K562 (cell line): ENCODE measurements at regions not wholly inside any gene's neighbourhood (a gene's known extent, or its start where the extent isn't known, plus 50 kb on each side); places are given as distances from the start of the nearest gene placed in this dataset.

Source experiments
- ATAC-seq: fragments of 200-7000 bp; cut with Tn5 transposase; 3 replicates; pipeline ENCODE4 v1.9.1; 2020; ENCODE audit warnings: moderate library complexity
- BruUV-seq: library from RNA; stranded (reverse); fragments of 400-500 nt; replicated peaks from 2 replicates; lab custom pipeline; 2021; lab: Mats Ljungman, UMichigan
- CTCF ChIA-PET: fragments of 300-600 bp; formaldehyde crosslinking; extraction: SDS; loops from one replicate; lab custom pipeline; 2021; ENCODE audit warnings: low intra/inter-chr PET ratio; lab: Yijun Ruan, JAX
- POLR2A ChIA-PET: fragments of 300-600, 350-650 bp; sonication (Branson Sonifier 250); formaldehyde crosslinking; extraction: SDS; loops from one replicate; lab custom pipeline; 2021; ENCODE audit warnings: antibody characterized with exemption, inconsistent platforms; lab: Yijun Ruan, JAX
- DNase-seq, 4 experiments: peaks; one replicate each; pipeline versions ENCODE4 v3.0.0 to v3.0.0-alpha.2; 2011 to 2018; ENCODE audit warnings: low spot score in 3 of 4, mixed read lengths in 3 of 4; ENCODE audit errors: extremely low read depth in 1 of 4
- FAIRE-seq: peaks from 2 replicates; lab custom pipeline; 2011; peaks lifted over from hg19 to GRCh38; lab: Jason Lieb, UNC
- H2AFZ ChIP-seq: 2 replicates; pipeline ENCODE4 v1.6.0; 2011; ENCODE audit warnings: low read depth, low read length, control low read depth, inconsistent platforms
- H3K27ac ChIP-seq: fragments of 200-600 bp; 3 replicates; pipeline ENCODE4 v1.8.0; 2011; ENCODE audit warnings: low read depth, mild to moderate bottlenecking, control low read depth, inconsistent platforms, low read length, moderate library complexity, mixed read lengths; ENCODE audit errors: extremely low read depth
- H3K27me3 ChIP-seq, 2 experiments: fragments of 300-600 bp in 1 of 2; 2 replicates in 1 of 2; 3 replicates in 1 of 2; pipeline versions ENCODE4 v1.6.0 to v1.8.0; 2011; ENCODE audit warnings: inconsistent platforms in 2 of 2, low read length in 2 of 2, mild to moderate bottlenecking in 1 of 2, mixed read lengths in 1 of 2, moderate library complexity in 1 of 2; ENCODE audit not compliant: control insufficient read depth in 2 of 2, insufficient read depth in 2 of 2
- H3K36me3 ChIP-seq: fragments of 300-600 bp; 3 replicates; pipeline ENCODE4 v1.8.0; 2011; ENCODE audit warnings: mild to moderate bottlenecking, low read length, inconsistent platforms; ENCODE audit not compliant: control insufficient read depth, insufficient read depth
- H3K4me1 ChIP-seq, 2 experiments: fragments of 200-600 bp in 1 of 2; replicated peaks in 1 of 2; 2 replicates in 1 of 2; 3 replicates in 1 of 2; pipeline versions ENCODE4 v1.5.1 to v1.8.0; 2011; ENCODE audit warnings: inconsistent platforms in 2 of 2, low read length in 2 of 2, mild to moderate bottlenecking in 1 of 2, mixed read lengths in 1 of 2, moderate library complexity in 1 of 2; ENCODE audit not compliant: control insufficient read depth in 2 of 2, insufficient read depth in 2 of 2
- H3K4me2 ChIP-seq: 2 replicates; pipeline ENCODE4 v1.6.1; 2011; ENCODE audit warnings: low read length, control low read depth, inconsistent platforms, mixed read lengths; ENCODE audit not compliant: insufficient read depth
- H3K4me3 ChIP-seq: fragments of 200-600 bp; sonication (generic), shearing (Covaris generic); 2 replicates; pipeline ENCODE4 v1.5.1; 2016; ENCODE audit warnings: control low read depth, inconsistent platforms
- H3K79me2 ChIP-seq: fragments of 200-600 bp; 3 replicates; pipeline ENCODE4 v1.8.0; 2011; ENCODE audit warnings: low read length, inconsistent platforms; ENCODE audit not compliant: control insufficient read depth, insufficient read depth
- H3K9ac ChIP-seq, 2 experiments: 2 replicates each; pipeline versions ENCODE4 v1.6.0 to v1.6.1; 2011; ENCODE audit warnings: low read depth in 2 of 2, low read length in 2 of 2, control low read depth in 1 of 2, inconsistent platforms in 1 of 2, mild to moderate bottlenecking in 1 of 2, mixed read lengths in 1 of 2; ENCODE audit not compliant: insufficient read depth in 1 of 2
- H3K9me1 ChIP-seq: one replicate; pipeline ENCODE4 v1.6.0; 2011; ENCODE audit warnings: inconsistent platforms, mild to moderate bottlenecking, low read length, moderate library complexity; ENCODE audit not compliant: control insufficient read depth, insufficient read depth
- H3K9me3 ChIP-seq: replicated peaks from 2 replicates; pipeline ENCODE4 v1.5.1; 2011; ENCODE audit warnings: low read depth, low read length, inconsistent platforms; ENCODE audit not compliant: control insufficient read depth, insufficient read depth
- H4K20me1 ChIP-seq: replicated peaks from 2 replicates; pipeline ENCODE4 v1.6.1; 2011; ENCODE audit warnings: low read length, inconsistent platforms, mixed read lengths; ENCODE audit not compliant: control insufficient read depth, insufficient read depth
- HNRNPH1 ChIP-seq: fragments of 200-400 bp; formaldehyde crosslinking; optimal IDR thresholded peaks from 2 replicates; pipeline ENCODE3; 2017; ENCODE audit warnings: low read depth, mild to moderate bottlenecking, low read length, moderate library complexity
- RAD21 ChIP-seq, 2 experiments: fragments of 250-450 bp in 1 of 2; fragments of 450-650 bp in 1 of 2; sonication (Bioruptor Pico) in 1 of 2; formaldehyde crosslinking in 1 of 2; IDR thresholded peaks in 1 of 2; conservative IDR thresholded peaks in 1 of 2; 2 replicates each; pipeline versions ENCODE4 v1.4.0 to v1.8.0; 2020 to 2022; ENCODE audit warnings: mild to moderate bottlenecking in 2 of 2, moderate library complexity in 1 of 2
- WGBS: fragments of 100-300 bp; shearing (Covaris generic); methylation state at CpG from one replicate; pipeline ENCODE4 v1.1.6; 2016; ENCODE audit warnings: low coverage, mixed read lengths; ENCODE audit not compliant: insufficient coverage; ENCODE audit errors: missing lambda C conversion rate; 5-methylcytosine and 5-hydroxymethylcytosine counted together
- in situ Hi-C: fragments of 300-500 bp; cut with MboI; formaldehyde crosslinking; loops from 4 replicates; pipeline ENCODE4 v1.15.0; 2018; ENCODE audit warnings: inconsistent platforms, mixed read lengths
- intact Hi-C: fragments of 100-400 bp; cut with micrococcal nuclease; formaldehyde crosslinking; loops from 2 replicates; pipeline ENCODE4 v1.14.2; 2022
- TF ChIP-seq, protein P1 (sequence below): sonication (generic); formaldehyde crosslinking; IDR thresholded peaks from 2 replicates; pipeline ENCODE4 v1.5.0; 2020; ENCODE audit warnings: missing genetic modification reagents
- TF ChIP-seq, protein P2 (sequence below), 2 experiments: fragments of 450-650 bp; formaldehyde crosslinking in 1 of 2; IDR thresholded peaks; 2 replicates each; pipeline versions ENCODE4 v1.4.0 to v1.6.1; 2014 to 2020; ENCODE audit warnings: mild to moderate bottlenecking in 2 of 2, borderline replicate concordance in 1 of 2, low read depth in 1 of 2
- TF ChIP-seq, protein P3 (sequence below), 2 experiments: IDR thresholded peaks; 2 replicates each; pipeline ENCODE4 v1.6.1; 2011; ENCODE audit warnings: borderline replicate concordance in 1 of 2, control low read depth in 1 of 2, low read depth in 1 of 2, low read length in 1 of 2, mild to moderate bottlenecking in 1 of 2, mixed read lengths in 1 of 2, moderate library complexity in 1 of 2; ENCODE audit not compliant: insufficient read depth in 1 of 2, insufficient read length in 1 of 2, poor library complexity in 1 of 2, severe bottlenecking in 1 of 2; ENCODE audit errors: extremely low read depth in 1 of 2
- TF ChIP-seq, protein P4 (sequence below), 3 experiments: IDR thresholded peaks in 2 of 3; conservative IDR thresholded peaks in 1 of 3; 2 replicates each; pipeline ENCODE4 v1.5.1; 2011 to 2012; ENCODE audit warnings: low read length in 3 of 3, mild to moderate bottlenecking in 3 of 3, control low read depth in 2 of 3, improper control_type of control experiment in 1 of 3, inconsistent platforms in 1 of 3, low read depth in 1 of 3, mixed read lengths in 1 of 3, moderate library complexity in 1 of 3; ENCODE audit not compliant: insufficient read depth in 2 of 3

DNA sequence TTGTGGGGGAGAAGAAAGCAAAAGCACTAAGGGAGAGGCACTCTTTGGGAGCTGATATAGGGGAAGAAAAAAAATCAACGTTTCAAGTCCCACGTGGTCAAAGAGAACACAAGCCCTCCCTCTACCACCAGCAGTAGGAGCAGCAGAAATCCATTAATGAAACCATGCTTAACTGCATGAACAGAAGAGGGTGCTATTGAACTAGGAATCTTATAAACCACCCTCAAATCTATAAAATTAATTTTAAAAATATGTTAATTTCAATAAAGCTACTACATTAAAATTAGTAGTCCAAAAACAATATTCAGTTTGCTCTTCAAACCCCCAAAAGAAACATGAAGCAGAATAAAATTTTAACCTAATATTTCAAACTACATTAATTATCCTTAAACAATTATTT lies 147.8 kb downstream of the TMEM18 start:
- H3K4me3 ChIP-seq, result no peak overlapping the region
- no peaks in the 10 kb centered on the region for H3K9me1 ChIP-seq
- no peaks in the 10 kb centered on the region for H3K79me2 ChIP-seq
- no peaks in the 10 kb centered on the region for H3K4me1 ChIP-seq
- H3K36me3 ChIP-seq, result no peaks in the 10 kb centered on the region
- 0% methylated on average over 2 of the region's 2 CpGs for WGBS
- no peak overlapping the region for H3K9ac ChIP-seq
- H3K27ac ChIP-seq, result no peak overlapping the region
- H3K27me3 ChIP-seq, result peaks cover 0 to 18% of the 10 kb centered on the region in 2 experiments; a peak in 4 of 5 replicates
- H4K20me1 ChIP-seq, result no peaks in the 10 kb centered on the region
- DNase-seq (peak in 2 of 4 experiments; percentile 30 to 37), ATAC-seq (peak; percentile 61; the same call in 1 of the 3 replicates), FAIRE-seq (peak; percentile 84)
- H3K9me3 ChIP-seq, result no peaks in the 10 kb centered on the region; the same call in 1 of the 2 replicates
- intact Hi-C loops, result loop anchor here (2.0 kb wide), 2 partner anchors 107 to 1019 kb away; no protein-coding TSS in a partner anchor
- BruUV-seq, result no TSS peak
- H3K4me2 ChIP-seq, result no peak overlapping the region
- TF ChIP-seq, protein P1, sequence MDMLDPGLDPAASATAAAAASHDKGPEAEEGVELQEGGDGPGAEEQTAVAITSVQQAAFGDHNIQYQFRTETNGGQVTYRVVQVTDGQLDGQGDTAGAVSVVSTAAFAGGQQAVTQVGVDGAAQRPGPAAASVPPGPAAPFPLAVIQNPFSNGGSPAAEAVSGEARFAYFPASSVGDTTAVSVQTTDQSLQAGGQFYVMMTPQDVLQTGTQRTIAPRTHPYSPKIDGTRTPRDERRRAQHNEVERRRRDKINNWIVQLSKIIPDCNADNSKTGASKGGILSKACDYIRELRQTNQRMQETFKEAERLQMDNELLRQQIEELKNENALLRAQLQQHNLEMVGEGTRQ, result 0 out of 2 replicates have a peak, but pooled peaks have one; percentile 14
- TF ChIP-seq, protein P2, sequence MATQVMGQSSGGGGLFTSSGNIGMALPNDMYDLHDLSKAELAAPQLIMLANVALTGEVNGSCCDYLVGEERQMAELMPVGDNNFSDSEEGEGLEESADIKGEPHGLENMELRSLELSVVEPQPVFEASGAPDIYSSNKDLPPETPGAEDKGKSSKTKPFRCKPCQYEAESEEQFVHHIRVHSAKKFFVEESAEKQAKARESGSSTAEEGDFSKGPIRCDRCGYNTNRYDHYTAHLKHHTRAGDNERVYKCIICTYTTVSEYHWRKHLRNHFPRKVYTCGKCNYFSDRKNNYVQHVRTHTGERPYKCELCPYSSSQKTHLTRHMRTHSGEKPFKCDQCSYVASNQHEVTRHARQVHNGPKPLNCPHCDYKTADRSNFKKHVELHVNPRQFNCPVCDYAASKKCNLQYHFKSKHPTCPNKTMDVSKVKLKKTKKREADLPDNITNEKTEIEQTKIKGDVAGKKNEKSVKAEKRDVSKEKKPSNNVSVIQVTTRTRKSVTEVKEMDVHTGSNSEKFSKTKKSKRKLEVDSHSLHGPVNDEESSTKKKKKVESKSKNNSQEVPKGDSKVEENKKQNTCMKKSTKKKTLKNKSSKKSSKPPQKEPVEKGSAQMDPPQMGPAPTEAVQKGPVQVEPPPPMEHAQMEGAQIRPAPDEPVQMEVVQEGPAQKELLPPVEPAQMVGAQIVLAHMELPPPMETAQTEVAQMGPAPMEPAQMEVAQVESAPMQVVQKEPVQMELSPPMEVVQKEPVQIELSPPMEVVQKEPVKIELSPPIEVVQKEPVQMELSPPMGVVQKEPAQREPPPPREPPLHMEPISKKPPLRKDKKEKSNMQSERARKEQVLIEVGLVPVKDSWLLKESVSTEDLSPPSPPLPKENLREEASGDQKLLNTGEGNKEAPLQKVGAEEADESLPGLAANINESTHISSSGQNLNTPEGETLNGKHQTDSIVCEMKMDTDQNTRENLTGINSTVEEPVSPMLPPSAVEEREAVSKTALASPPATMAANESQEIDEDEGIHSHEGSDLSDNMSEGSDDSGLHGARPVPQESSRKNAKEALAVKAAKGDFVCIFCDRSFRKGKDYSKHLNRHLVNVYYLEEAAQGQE (IDR thresholded peaks at IDR 0.05; ENCODE audit: borderline replicate concordance), result 0 out of 2 replicates have a peak, but pooled peaks have one; percentile 31
- TF ChIP-seq, protein P2 (CRISPR knock-in tag; IDR thresholded peaks at IDR 0.05; ENCODE audit: low read depth), result no peak
- TF ChIP-seq, protein P3, sequence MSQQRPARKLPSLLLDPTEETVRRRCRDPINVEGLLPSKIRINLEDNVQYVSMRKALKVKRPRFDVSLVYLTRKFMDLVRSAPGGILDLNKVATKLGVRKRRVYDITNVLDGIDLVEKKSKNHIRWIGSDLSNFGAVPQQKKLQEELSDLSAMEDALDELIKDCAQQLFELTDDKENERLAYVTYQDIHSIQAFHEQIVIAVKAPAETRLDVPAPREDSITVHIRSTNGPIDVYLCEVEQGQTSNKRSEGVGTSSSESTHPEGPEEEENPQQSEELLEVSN (IDR thresholded peaks at IDR 0.05; ENCODE audit: borderline replicate concordance in 1 of 2, extremely low read depth in 1 of 2, insufficient read depth in 1 of 2, insufficient read length in 1 of 2, low read depth in 1 of 2, low read length in 1 of 2, poor library complexity in 1 of 2, severe bottlenecking in 1 of 2), result no peak
- TF ChIP-seq HNRNPH1 (no peak), RAD21 (CRISPR knock-in tag; conservative IDR thresholded peaks at IDR 0.05 in 1 of 2, IDR thresholded peaks at IDR 0.05 in 1 of 2) (peak in 1 of 2 experiments; percentile 48; a peak in 3 of 4 replicates)
- TF ChIP-seq, protein P4, sequence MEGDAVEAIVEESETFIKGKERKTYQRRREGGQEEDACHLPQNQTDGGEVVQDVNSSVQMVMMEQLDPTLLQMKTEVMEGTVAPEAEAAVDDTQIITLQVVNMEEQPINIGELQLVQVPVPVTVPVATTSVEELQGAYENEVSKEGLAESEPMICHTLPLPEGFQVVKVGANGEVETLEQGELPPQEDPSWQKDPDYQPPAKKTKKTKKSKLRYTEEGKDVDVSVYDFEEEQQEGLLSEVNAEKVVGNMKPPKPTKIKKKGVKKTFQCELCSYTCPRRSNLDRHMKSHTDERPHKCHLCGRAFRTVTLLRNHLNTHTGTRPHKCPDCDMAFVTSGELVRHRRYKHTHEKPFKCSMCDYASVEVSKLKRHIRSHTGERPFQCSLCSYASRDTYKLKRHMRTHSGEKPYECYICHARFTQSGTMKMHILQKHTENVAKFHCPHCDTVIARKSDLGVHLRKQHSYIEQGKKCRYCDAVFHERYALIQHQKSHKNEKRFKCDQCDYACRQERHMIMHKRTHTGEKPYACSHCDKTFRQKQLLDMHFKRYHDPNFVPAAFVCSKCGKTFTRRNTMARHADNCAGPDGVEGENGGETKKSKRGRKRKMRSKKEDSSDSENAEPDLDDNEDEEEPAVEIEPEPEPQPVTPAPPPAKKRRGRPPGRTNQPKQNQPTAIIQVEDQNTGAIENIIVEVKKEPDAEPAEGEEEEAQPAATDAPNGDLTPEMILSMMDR (IDR thresholded peaks at IDR 0.05 in 2 of 3, conservative IDR thresholded peaks at IDR 0.05 in 1 of 3; ENCODE audit: insufficient read depth in 2 of 3, low read depth in 1 of 3, low read length in 3 of 3), result peak; percentile 33 to 63 (median 53); a peak in 3 of 6 replicates
- POLR2A ChIA-PET, result no interaction called here
- in situ Hi-C loops, result no loop called here
- H2AFZ ChIP-seq, result no peak overlapping the region
- CTCF ChIA-PET, result interaction anchor here (0.8 to 2.4 kb wide), 2 partner anchors 106 to 108 kb away, joined by 3 to 8 read pairs; no protein-coding TSS in a partner anchor
